Left ventricle myocardium superior (tissue), 1 donor: ENCODE measurements at regions not wholly inside any gene's neighbourhood (a gene's known extent, or its start where the extent isn't known, plus 50 kb on each side); places are given as distances from the start of the nearest gene placed in this dataset.
"Not testable (repeated sequence)": the region's sequence is repeated elsewhere in the genome, so short reads cannot be mapped to it uniquely, and the experiment has no call there.

Experiments used
- ATAC-seq: fragments of 200-7000 bp; cut with Tn5 transposase; one replicate; pipeline ENCODE4 v1.9.1; 2020; ENCODE audit warnings: mild to moderate bottlenecking, moderate library complexity
- DNase-seq: peaks from one replicate; pipeline ENCODE4 v3.0.0-alpha.2; 2020
- intact Hi-C: fragments of 100-400 bp; cut with micrococcal nuclease; formaldehyde crosslinking; loops from one replicate; pipeline ENCODE4 v1.11.0; 2022
- donor health status: DM: no; HTN: yes; CAD: no; lungs with severe emphysema.

GRCh38 chr4:164318350-164318749 lies 435.6 kb upstream of the SMIM31 start:
- intact Hi-C loops = no loop called here

GRCh38 chr4:164319688-164320087 lies 434.2 kb upstream of the SMIM31 start:
- ATAC-seq (no peak), DNase-seq (no peak)
- intact Hi-C loops = no loop called here

More at GRCh38 chr4:164318350-164318749, 435.6 kb upstream of the SMIM31 start:
- ATAC-seq (no peak), DNase-seq (no peak)

GRCh38 chr4:164320847-164321246 lies 433.1 kb upstream of the SMIM31 start:
- intact Hi-C loops = no loop called here
- ATAC-seq = no peak
- DNase-seq = no peak

GRCh38 chr4:164326056-164326455 lies 427.9 kb upstream of the SMIM31 start:
- no peak for DNase-seq
- ATAC-seq = no peak
- intact Hi-C loops = no loop called here

GRCh38 chr4:164337219-164337944 lies 416.5 kb upstream of the SMIM31 start:
- intact Hi-C loops = no loop called here
- ATAC-seq = no peak

GRCh38 chr4:164343472-164343976 lies 410.4 kb upstream of the SMIM31 start:
- DNase-seq (no peak), ATAC-seq (no peak)
- intact Hi-C loops = no loop called here

More at GRCh38 chr4:164337219-164337944, 416.5 kb upstream of the SMIM31 start:
- DNase-seq = no peak

- DNase-seq (no peak), ATAC-seq (no peak)
- intact Hi-C loops = no loop called here
These were observed 408.2 kb upstream of the SMIM31 start for GRCh38 chr4:164345756-164346155.

- DNase-seq = no peak
- no peak for ATAC-seq
- intact Hi-C loops = no loop called here
These were observed 403.9 kb upstream of the SMIM31 start for GRCh38 chr4:164350061-164350460.

GRCh38 chr4:164350716-164351115 lies 403.2 kb upstream of the SMIM31 start:
- intact Hi-C loops, DNase-seq, ATAC-seq: not testable (repeated sequence)

- DNase-seq = no peak
- intact Hi-C loops = no loop called here
- ATAC-seq = no peak
These were observed 396.0 kb upstream of the SMIM31 start for GRCh38 chr4:164357957-164358356.

- intact Hi-C loops = no loop called here
- ATAC-seq (no peak), DNase-seq (no peak)
These were observed 395.5 kb upstream of the SMIM31 start for GRCh38 chr4:164358400-164358799.

- ATAC-seq = no peak
- intact Hi-C loops = no loop called here
- DNase-seq = no peak
These were observed 394.1 kb upstream of the SMIM31 start for GRCh38 chr4:164359881-164360280.

- DNase-seq = no peak
These were observed 385.0 kb upstream of the SMIM31 start for GRCh38 chr4:164368894-164369293.

GRCh38 chr4:164373021-164373420 lies 380.9 kb upstream of the SMIM31 start:
- intact Hi-C loops = no loop called here
- DNase-seq = no peak
- no peak for ATAC-seq

More at GRCh38 chr4:164368894-164369293, 385.0 kb upstream of the SMIM31 start:
- intact Hi-C loops = no loop called here
- no peak for ATAC-seq

- intact Hi-C loops = no loop called here
- ATAC-seq = no peak
- DNase-seq = no peak
These were observed 376.7 kb upstream of the SMIM31 start for GRCh38 chr4:164377277-164377676.

GRCh38 chr4:164378361-164378760 lies 375.6 kb upstream of the SMIM31 start:
- ATAC-seq (no peak), DNase-seq (no peak)
- intact Hi-C loops = no loop called here

GRCh38 chr4:164379694-164380093 lies 374.2 kb upstream of the SMIM31 start:
- ATAC-seq = no peak
- intact Hi-C loops = no loop called here
- no peak for DNase-seq

- ATAC-seq (no peak), DNase-seq (no peak)
- intact Hi-C loops = no loop called here
These were observed 372.1 kb upstream of the SMIM31 start for GRCh38 chr4:164381859-164382258.

GRCh38 chr4:164383058-164383357 lies 370.9 kb upstream of the SMIM31 start:
- intact Hi-C loops = no loop called here
- ATAC-seq (no peak), DNase-seq (no peak)

GRCh38 chr4:164383358-164384220 lies 370.3 kb upstream of the SMIM31 start:
- ATAC-seq = no peak
- no peak for DNase-seq
- intact Hi-C loops = no loop called here
